GM19025 (cell line): ENCODE measurements at regions not wholly inside any gene's neighbourhood (a gene's known extent, or its start where the extent isn't known, plus 50 kb on each side); places are given as distances from the start of the nearest gene placed in this dataset.
"Not testable (repeated sequence)": the region's sequence is repeated elsewhere in the genome, so short reads cannot be mapped to it uniquely, and the experiment has no call there.

Source experiments
- ATAC-seq: cut with Tn5 transposase; IDR thresholded peaks from one replicate; pipeline ENCODE4 v1.9.1; 2021; ENCODE audit warnings: mild to moderate bottlenecking, low read depth, moderate library complexity; ENCODE audit not compliant: unreplicated experiment

DNA sequence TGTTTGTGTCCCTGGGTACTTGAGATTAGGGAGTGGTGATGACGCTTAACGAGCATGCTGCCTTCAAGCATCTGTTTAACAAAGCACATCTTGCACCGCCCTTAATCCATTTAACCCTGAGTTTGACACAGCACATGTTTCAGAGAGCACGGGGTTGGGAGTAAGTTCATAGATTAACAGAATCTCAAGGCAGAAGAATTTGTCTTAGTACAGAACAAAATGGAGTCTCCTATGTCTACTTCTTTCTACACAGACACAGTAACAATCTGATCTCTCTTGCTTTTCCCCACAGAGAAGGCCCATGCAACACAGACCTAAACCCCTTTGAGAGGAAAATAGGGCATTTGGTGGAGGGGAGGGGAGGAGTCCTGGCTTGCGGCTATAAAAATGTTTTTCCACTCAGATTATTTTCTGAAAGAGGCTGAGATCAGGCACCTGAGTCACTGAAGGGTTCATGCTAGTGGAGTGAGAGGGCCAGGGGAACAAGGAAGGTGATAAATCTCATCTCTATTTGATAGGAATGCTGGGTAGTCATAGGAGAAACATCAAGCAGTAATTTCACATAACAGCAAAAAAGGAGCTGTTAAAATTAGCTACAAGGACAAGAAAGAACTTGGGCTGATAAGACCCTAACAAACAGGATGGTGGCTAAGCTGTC is 136.9 kb downstream of the OR2B2 start:
- ATAC-seq = not testable (repeated sequence)

DNA sequence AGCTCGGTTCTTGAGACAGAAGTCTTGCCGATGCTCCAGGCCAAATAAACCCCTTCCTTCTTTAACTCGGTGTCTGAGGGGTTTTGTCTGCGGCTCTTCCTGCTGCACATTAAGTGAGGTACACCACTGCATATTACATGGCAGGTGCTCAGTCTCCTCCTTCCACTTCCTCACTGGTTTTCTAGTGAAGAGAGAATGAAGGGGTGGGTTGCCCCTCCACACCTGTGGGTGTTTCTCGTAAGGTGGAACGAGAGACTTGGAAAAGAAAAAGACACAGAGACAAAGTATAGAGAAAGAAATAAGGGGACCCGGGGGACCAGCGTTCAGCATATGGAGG is 138.0 kb downstream of the OR2B2 start:
- not testable (repeated sequence) for ATAC-seq

DNA sequence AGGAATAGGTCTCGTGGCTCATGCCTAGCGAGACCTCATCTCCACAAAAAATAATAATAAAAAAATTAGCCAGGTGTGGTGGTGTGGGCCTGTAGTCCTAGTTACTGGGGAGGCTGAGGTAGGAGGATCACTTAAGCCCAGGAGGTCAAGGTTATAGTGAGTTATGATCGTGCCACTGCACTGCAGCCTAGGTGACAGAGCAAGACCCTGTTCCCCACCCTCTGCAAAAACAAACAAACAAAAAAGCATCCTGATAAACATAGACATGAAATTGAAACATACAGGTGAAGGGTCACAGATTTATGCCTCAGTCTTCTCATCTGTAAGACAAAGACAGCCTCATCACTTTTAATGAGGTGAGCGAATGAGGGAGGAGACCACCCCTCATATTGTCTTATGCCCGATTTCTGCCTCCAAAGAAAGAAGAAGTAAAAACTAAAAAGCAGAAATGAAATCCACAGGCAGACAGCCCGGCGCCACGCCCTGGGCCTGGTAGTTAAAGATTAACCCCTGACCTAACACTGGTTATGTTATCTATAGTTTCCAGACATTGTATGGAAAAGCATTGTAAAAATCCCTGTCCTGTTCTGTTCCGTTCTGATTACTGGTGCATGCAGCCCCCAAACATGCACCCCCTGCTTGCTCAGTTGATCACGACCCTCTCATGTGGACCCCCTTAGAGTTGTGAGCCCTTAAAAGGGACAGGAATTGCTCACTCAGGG is 138.5 kb downstream of the OR2B2 start:
- not testable (repeated sequence) for ATAC-seq

DNA sequence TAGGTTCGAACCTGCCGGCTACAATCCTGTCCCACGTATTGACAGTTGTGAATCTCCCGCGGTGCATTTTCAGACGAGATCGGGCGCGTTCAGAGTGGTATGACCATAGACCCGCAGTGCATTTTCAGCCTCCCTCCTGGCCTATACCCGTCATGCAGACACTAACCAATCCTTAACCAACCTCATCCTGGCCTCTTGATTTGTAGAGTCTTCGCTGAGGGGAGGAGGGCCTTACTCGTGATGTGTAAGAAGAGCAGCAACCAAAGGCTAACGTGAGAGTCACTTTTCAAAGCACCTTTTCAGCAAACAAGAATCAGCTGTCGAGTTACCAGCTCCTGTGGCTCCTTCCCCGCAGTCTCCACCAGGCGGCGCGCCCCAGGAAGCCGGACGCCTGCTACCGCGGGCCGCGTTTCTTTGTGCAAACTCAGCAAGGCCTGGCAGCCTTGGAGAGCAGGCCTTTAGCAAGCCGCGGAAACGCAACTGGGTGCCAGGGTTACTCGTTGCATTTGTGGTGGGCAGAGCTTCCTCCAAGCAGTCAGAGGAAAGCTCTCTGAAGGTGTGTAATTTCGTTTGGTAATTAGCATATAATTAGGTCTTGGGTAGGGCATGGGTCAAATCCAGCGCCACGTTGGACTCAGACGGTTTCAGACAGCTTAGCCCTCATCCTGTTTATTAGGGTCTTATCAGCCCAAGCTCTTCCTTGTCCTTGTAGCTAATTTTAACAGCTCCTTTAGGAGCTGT is 139.8 kb downstream of the OR2B2 start:
- ATAC-seq = peak; percentile 77

DNA sequence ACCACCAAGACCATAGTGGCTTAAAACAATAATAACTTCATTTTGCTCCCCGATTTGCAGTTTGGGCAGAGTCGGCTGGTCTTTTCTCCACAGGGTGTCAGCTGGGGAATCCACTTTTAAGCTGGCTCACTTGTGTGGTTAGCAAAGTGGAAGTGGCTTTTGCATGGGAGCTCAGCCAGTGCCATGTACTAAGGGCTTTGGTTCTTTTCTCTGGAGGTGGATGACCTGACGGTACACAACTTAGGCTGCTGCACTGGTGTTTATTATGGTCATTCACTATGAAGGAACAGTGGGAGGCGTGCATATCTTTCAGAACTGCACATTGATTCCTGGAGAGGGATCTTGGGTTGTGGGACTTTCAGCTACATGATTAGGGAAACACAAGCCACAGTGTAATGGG is 141.0 kb downstream of the OR2B2 start:
- no peak for ATAC-seq

DNA sequence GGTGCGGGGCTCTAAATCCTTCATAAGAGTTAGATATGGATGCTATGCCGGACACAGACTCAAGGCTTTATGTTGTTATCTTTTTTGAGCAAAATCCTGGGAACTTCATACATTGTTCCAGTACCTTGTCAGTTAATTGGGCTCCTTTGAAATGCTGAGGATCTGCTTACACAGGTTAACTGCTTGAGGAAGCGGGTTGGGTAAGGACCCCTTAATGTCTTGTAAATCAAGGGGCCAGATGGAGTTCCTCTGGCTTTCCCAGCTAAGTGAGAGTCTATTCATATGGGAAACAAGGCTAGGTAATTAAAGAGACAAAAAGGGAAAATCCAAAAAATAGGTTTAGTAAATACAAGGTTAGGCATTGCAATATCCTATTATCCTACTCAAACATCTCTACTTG is 141.5 kb downstream of the OR2B2 start:
- ATAC-seq = no peak

GRCh38 chr6:27768556-27768955 is 143.6 kb downstream of the OR2B2 start:
- ATAC-seq = no peak

DNA sequence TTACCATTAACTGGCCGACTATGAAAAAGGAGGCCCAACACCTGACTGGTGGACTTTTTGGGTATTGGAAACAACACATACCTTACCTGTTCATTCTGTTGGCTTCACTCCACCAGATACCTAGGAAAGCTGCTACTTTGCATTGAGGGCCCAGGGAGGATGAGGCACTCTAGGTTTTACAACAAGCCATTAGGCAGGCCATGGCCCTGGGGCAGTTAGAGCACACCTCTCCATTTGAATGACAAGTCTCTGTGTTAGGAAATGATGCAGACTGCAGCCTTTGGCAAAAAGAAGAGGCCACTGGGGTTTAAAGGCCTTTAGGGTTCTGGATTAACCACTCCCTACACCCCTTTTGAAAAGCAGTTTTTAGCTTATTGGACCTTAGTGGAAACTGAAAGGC is 144.3 kb downstream of the OR2B2 start:
- ATAC-seq = no peak

GRCh38 chr6:27766405-27766804 is 145.8 kb downstream of the OR2B2 start:
- no peak for ATAC-seq

DNA sequence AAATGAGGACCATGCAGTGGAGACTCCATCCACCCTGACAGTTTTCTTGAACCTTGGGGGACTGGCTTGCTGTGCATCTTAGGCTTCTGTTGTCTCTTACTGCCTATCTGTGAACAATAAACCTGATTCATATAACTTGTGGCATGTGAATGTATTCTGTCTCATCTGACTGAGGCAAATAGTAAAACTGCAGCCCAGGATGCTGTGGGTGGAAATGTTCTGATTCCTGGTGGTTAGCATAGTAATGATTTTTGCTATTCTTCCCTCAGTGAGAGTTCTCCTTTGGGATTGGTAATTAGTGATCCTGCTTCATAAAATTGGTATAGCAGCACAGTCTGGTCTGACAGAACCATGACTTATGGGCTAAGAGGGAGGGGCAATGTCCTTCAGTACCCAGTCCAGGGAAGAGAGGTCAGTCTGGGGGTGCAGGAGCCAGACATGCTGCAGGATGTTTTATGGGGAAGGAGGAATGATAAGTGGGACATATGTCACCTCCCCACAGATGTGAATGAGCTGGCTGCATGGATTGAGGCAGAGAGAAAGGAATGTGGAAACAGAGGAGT is 147.1 kb downstream of the OR2B2 start:
- ATAC-seq = no peak

DNA sequence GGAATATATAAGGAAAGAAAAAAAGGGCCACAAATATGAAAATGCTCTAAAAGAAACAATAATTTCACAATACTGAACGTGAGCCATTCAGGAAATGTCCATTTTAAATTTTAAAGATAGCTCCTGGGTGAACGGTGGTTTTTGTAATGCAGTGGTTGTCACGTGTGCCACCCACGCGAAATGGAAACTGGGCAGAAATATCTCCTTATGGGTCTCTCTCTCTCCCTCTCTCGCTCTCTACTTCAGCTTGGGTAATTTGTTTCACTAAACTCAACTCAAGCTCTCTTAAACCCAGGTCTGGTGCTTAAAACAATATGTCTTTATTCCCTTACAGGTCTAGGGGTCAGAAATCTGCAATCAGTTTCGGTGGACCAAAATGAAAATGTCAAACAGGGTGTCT is 150.8 kb downstream of the OR2B2 start:
- no peak for ATAC-seq

- no peak for ATAC-seq
Measured at GRCh38 chr6:27760464-27760863, 151.7 kb downstream of the OR2B2 start.

DNA sequence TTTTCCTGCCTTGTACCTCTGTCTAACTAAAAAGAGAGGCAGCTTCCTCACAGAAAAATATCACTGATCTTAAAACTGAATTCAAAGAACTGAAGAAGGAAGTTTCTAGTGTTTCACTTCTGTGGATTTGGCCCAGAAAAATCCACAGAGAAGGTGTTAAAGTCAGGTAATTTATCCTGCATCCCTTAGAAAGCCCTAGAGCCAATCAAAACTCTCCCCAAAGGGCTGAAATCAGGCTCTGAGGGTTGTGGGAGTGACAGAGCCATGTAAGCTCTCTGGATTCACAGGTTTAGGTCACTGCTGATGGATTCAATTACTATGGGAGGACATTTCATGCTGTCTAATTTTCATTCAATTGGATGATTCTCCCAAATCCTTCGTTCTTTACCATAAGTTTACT is 152.3 kb downstream of the OR2B2 start:
- no peak for ATAC-seq

- no peak for ATAC-seq
Measured at GRCh38 chr6:27758491-27758890, 153.7 kb downstream of the OR2B2 start.

- ATAC-seq = no peak
Measured at GRCh38 chr6:27757307-27757706, 154.9 kb downstream of the OR2B2 start.

GRCh38 chr6:27755768-27756167 is 156.4 kb downstream of the OR2B2 start:
- ATAC-seq = no peak

DNA sequence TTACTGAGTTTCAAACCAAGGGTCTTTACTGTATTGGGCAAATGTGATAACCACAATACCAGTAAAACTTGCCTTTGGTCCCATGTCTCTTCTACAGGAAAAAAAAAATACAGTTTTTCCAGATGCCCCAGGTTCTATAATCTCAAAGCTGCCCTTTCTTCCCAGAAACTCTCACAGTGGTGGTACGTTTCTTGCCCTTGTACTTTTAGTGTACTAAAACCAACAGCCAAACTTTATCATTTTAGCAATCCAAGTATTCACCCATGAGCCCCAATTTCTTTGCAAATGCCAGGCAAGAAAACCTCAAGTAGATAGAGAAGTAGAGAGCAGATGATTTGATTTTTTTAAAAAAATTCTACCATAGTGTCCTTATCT is 157.8 kb downstream of the OR2B2 start:
- ATAC-seq = no peak

DNA sequence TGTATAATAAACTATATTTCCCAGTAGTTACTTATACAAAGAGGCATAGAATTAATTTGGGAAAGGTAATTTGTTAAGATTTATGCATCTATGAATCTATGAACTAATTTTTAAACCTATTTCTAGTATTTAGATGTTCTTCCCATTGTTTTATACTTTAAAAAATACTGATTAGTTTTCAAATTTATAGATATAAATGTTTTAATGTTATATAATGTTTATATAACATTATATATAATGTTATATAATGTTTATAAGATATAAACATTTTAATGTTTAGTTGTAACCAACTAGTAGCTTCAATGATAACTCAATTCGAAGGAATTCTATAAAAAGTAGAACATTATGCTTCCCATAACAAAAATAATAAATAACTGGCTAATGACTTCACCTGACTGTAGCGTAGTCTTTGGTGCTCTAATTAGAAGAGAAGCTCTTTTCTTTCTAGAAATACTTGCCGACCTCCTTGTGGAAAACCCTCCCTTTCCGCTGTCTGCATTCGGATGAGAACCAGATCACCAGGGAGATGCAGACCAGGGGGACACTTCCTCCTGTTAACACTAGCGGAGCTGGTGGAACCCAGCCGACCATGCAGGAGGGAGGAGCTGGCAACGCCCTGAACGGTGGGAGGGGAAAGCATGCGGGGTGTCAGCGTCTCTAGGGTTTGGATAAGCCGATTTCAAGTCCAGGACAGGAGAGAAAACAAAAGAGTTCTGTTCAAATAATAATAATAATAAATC is 158.4 kb downstream of the OR2B2 start:
- ATAC-seq = peak; percentile 54

GRCh38 chr6:27752038-27752885 is 159.9 kb downstream of the OR2B2 start:
- no peak for ATAC-seq

GRCh38 chr6:27748661-27749060 is 163.5 kb downstream of the OR2B2 start:
- ATAC-seq = no peak
